Uterus (tissue), 2 donors: ENCODE measurements at regions not wholly inside any gene's neighbourhood (a gene's known extent, or its start where the extent isn't known, plus 50 kb on each side); places are given as distances from the start of the nearest gene placed in this dataset.

Experiments
- POLR2A ChIP-seq, 2 donors: fragments of 450-650 bp; IDR thresholded peaks; one replicate each; pipeline ENCODE4 v1.6.1; 2016; ENCODE audit warnings: antibody characterized with exemption in 2 of 2, mild to moderate bottlenecking in 1 of 2, moderate library complexity in 1 of 2
- TF ChIP-seq, protein P1 (sequence below), 4 experiments: fragments of 200-600 bp in 2 of 4; fragments of 450-650 bp in 2 of 4; sonication (generic) in 2 of 4; IDR thresholded peaks; one replicate each; pipeline ENCODE4 v1.5.1; 2016 to 2019; ENCODE audit warnings: antibody characterized with exemption in 4 of 4, mild to moderate bottlenecking in 2 of 4, moderate library complexity in 1 of 4

DNA sequence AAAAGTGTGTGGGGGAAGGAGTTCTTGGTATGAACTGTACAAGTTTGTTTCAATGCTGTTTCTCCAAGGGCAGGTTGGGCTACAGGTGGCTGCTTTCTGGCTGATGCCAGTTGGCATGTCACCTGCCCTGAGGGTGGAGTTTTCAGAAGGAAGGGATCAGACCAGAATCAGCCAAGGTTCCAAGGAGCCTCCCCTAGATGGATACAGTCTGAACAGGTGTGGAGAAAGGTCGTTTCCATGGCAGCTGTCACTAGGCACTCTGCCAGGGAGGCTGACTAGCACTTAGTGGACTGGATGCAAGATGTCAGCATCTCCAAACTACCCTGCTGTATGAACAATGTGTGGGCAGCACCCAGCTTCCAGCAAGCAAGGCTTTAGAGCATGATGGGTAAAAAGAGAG is 444.4 kb upstream of the HNRNPA3 start:
- TF ChIP-seq, protein P1, sequence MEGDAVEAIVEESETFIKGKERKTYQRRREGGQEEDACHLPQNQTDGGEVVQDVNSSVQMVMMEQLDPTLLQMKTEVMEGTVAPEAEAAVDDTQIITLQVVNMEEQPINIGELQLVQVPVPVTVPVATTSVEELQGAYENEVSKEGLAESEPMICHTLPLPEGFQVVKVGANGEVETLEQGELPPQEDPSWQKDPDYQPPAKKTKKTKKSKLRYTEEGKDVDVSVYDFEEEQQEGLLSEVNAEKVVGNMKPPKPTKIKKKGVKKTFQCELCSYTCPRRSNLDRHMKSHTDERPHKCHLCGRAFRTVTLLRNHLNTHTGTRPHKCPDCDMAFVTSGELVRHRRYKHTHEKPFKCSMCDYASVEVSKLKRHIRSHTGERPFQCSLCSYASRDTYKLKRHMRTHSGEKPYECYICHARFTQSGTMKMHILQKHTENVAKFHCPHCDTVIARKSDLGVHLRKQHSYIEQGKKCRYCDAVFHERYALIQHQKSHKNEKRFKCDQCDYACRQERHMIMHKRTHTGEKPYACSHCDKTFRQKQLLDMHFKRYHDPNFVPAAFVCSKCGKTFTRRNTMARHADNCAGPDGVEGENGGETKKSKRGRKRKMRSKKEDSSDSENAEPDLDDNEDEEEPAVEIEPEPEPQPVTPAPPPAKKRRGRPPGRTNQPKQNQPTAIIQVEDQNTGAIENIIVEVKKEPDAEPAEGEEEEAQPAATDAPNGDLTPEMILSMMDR (IDR thresholded peaks at IDR 0.05) = no peak
- TF ChIP-seq POLR2A (IDR thresholded peaks at IDR 0.05) = no peak
